GM12875 (cell line): ENCODE measurements at regions not wholly inside any gene's neighbourhood (a gene's known extent, or its start where the extent isn't known, plus 50 kb on each side); places are given as distances from the start of the nearest gene placed in this dataset.
"Not testable (repeated sequence)": the region's sequence is repeated elsewhere in the genome, so short reads cannot be mapped to it uniquely, and the experiment has no call there.

Source experiments
- H3K4me3 ChIP-seq: one replicate; pipeline ENCODE4 v1.5.1; 2011; ENCODE audit warnings: low read depth, low read length, control low read depth
- CTCF ChIP-seq: IDR thresholded peaks from 2 replicates; pipeline ENCODE4 v1.5.1; 2011; ENCODE audit warnings: low read depth, mild to moderate bottlenecking, control low read depth, inconsistent platforms, low read length, moderate library complexity, borderline replicate concordance; ENCODE audit not compliant: insufficient read depth

- TF ChIP-seq CTCF, result no peak
- H3K4me3 ChIP-seq, result no peak overlapping the region
These were observed 106.0 kb downstream of the MC4R start for GRCh38 chr18:60266558-60266957.

- TF ChIP-seq CTCF, result no peak
- no peak overlapping the region for H3K4me3 ChIP-seq
These were observed 113.4 kb downstream of the MC4R start for GRCh38 chr18:60259052-60259681.

- no peak for TF ChIP-seq CTCF
These were observed 123.2 kb downstream of the MC4R start for GRCh38 chr18:60249388-60249787.

GRCh38 chr18:60248336-60249330 is 123.9 kb downstream of the MC4R start:
- H3K4me3 ChIP-seq, result no peak overlapping the region
- TF ChIP-seq CTCF, result no peak

More at GRCh38 chr18:60249388-60249787, 123.2 kb downstream of the MC4R start:
- no peak overlapping the region for H3K4me3 ChIP-seq

- H3K4me3 ChIP-seq, result no peak overlapping the region
- no peak for TF ChIP-seq CTCF
These were observed 125.5 kb downstream of the MC4R start for GRCh38 chr18:60247103-60247502.

GRCh38 chr18:60246606-60247005 is 126.0 kb downstream of the MC4R start:
- TF ChIP-seq CTCF, result no peak
- H3K4me3 ChIP-seq, result no peak overlapping the region

GRCh38 chr18:60245096-60245495 is 127.5 kb downstream of the MC4R start:
- TF ChIP-seq CTCF, result no peak

GRCh38 chr18:60239024-60239710 is 133.4 kb downstream of the MC4R start:
- not testable (repeated sequence) for H3K4me3 ChIP-seq

More at GRCh38 chr18:60245096-60245495, 127.5 kb downstream of the MC4R start:
- no peak overlapping the region for H3K4me3 ChIP-seq
